GDM1 (cell line): ENCODE measurements at regions not wholly inside any gene's neighbourhood (a gene's known extent, or its start where the extent isn't known, plus 50 kb on each side); places are given as distances from the start of the nearest gene placed in this dataset.
"Not testable (repeated sequence)": the region's sequence is repeated elsewhere in the genome, so short reads cannot be mapped to it uniquely, and the experiment has no call there.

Experiments
- DNase-seq: peaks from one replicate; lab custom pipeline; 2025; lab: John Stamatoyannopoulos, UW

DNA sequence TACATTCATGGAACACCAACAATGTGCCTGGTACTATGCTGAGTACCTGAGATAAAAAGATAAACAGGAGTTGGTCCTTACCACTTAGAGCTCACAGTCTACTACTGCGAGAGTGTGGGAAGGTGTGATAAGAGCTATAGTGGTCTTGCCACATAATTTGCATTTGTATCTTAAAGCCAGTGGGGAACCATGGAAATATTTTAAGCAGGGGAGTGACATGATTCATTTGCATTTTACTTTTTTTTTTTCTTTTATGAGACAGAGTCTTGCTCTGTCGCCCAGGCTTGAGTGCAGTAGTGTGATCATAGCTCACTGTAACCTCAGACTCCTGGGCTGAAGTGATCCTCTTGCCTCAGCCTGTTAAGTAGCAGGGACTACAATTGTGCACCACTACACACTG is 53.6 kb downstream of the SRGAP2 start:
- not testable (repeated sequence) for DNase-seq

DNA sequence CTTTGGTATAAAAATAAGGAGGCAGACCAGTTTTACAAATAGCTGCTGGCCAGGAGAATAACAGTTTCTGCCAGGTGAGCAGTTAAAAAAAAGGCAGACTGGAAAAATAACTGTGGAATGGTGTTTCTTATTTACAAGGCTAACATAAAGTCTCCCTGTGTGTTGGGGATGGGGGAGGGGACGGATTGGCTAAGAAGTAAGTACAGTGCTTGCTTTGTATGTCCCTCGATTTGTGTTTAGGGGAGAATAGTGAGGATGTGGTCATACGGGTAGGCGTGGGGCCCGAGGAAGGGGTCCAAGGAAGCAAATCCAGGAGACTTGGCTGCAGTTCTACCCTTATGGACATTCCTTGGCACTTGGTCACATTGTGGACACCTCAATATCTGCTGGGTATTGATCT is 58.1 kb downstream of the SRGAP2 start:
- DNase-seq: not testable (repeated sequence)

DNA sequence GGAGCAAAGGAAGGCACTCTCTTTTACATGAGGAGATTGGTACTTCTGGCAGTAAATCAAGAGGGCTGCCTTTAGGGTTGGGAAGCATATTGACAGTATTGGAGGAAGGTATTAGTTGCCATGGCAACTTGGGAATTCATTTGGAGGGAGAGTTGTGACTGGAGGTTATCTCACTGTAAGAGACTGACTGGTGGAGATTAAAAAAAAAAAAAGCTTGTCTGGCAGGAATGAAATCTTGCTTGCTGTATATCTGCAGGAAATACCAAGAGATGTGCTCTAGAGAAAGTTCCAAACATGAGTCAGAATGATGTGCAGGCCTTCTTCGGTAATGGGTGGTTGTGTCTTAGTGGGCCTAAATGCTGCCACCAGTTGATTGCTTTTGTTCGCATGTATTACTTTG is 59.1 kb downstream of the SRGAP2 start:
- not testable (repeated sequence) for DNase-seq

DNA sequence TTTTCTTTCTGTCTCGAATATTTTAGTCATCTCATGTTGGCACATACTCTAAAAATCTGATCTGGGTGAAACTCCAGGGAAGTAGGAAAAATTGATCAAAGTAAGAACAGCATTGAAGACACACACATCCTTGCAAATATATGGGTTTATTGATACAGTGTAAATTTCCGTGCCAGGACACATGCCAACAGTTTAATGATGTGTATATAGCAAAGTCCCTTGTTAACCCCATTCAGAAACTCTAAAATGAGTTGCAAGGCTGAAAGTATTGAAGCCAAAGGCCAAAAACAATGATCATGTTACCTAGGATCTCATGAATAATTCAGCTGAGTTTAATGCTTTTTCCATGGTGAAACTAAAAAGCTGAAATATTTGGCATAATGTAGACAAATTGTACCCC is 61.6 kb downstream of the SRGAP2 start:
- DNase-seq: not testable (repeated sequence)

DNA sequence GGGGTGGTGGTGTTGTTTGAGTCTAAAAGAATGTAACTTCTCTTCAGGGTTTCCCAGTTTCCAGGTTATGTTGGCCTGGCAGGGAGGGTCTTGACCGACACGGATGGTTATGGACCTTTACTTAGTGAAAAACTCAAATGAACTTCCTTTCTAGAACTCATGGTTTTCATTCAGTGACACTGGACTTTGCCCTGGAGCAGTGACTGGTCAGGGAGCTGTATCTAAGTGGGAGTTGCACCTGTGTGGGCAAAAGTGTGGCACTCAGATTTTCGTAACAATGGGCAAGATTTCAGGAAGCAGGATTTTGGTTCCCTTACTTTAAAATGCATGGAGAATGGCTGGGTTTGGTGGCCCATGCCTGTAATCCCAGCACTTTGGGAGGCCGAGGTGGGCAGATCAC is 67.8 kb downstream of the SRGAP2 start:
- DNase-seq: not testable (repeated sequence)

DNA sequence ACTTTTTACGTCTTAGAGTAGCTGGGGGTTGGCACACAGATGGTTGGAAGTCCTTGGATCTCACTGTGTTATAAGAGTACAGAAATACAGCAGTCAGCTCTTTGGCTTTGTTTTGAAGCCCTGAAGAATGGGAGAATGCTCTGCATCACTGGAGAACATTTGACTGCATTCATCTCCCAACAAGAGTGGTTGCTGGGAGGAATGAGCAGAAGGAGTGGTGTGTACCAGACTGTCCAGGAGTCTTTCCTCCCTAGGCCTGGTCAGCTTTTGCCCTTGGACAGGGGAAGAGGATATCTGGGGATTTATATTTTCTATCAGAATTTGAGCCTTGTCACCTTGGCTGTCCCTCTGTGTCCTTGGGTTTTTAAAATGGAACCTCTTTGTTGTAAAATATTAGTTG is 69.8 kb downstream of the SRGAP2 start:
- DNase-seq: not testable (repeated sequence)

DNA sequence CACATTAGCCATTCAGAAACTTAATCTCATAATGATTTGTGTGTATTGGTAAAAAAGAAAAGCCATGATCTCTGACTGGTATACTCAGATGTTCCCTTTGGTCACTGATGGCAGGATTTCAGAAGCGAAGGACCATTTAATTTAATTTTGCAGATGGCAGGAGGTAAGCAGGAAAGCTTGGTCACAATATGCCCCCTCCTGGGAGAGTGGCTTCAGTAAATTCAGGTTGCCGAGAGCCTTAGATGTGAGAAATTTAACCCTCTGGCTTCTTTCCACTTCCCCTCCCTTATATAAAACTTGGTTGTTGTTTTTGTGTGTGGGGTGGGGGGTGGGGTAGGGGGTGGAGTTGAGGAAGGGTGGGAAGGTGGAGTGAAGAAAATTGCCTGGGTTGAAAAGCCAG is 72.8 kb downstream of the SRGAP2 start:
- not testable (repeated sequence) for DNase-seq

DNA sequence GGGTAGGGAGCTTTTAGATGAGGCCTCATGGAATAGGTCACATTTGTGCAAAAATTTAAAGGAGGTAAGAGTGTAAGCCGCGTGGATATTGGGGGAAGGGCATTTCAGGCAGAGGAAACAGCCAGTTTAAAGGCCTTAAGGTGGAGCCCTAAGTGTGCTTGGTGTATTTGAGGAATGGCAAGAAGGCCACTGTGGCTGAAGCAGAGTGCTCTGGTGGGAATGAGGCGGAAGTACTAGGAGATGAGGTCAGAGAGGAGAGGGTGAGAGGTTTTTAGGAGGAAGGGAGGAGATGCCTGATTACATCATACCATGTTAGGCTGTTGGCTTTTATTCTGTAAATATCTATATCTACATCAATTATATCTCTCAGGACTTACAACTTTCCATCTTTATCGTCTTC is 75.3 kb downstream of the SRGAP2 start:
- DNase-seq: not testable (repeated sequence)

DNA sequence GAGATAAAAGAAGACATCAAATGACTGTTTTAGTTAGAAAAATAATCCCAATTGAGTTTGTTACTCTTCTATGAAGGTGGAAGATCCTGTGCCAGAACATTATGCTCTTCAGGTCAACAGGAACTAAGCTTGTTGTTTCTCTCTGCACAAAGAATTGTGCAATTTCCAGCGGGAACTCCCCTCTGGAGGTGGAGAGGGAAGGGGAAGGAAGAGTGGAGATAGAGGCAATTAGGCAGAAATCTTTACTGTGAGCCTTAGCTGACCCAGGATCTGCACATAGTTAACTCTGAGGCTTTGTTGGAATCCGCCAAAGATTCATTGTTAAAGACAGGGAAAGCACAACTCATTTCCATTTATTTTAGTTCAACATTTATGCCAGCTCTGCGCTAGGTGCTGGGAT is 77.3 kb downstream of the SRGAP2 start:
- not testable (repeated sequence) for DNase-seq

DNA sequence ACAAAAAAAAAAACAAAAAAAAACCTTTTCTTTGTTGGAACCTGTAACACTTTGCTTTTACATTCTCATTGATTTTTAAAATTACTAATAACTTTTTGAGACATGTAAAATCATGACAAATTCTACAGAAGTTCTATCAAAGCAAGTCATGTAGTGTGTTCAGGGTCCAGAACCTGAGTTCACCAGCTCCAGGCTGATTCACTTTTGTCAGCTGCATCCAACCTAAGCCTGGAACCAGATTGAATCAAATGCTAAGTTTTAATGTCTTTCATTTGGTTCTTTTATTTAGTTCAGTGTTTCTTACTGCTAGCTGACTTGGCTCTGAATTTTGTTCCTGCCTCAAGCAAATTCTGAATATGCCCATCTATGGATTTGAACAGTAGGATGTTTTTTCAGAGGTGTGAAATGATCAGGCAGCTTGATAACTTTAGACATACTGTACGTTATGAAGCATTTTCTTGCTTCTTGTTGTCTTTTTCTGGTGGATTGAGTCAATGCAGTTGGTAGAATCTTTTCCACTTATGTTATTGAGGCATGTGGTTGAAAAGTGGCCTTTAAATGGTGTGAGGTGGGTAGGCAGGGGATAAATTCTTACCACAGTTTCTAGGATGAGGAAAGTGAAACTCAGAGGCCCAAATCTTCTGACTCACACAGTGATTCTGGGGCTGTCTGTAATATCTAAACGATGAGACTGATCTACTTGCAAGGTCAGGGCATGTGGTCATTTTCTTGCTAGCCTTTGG is 78.7 kb downstream of the SRGAP2 start:
- DNase-seq: not testable (repeated sequence)

DNA sequence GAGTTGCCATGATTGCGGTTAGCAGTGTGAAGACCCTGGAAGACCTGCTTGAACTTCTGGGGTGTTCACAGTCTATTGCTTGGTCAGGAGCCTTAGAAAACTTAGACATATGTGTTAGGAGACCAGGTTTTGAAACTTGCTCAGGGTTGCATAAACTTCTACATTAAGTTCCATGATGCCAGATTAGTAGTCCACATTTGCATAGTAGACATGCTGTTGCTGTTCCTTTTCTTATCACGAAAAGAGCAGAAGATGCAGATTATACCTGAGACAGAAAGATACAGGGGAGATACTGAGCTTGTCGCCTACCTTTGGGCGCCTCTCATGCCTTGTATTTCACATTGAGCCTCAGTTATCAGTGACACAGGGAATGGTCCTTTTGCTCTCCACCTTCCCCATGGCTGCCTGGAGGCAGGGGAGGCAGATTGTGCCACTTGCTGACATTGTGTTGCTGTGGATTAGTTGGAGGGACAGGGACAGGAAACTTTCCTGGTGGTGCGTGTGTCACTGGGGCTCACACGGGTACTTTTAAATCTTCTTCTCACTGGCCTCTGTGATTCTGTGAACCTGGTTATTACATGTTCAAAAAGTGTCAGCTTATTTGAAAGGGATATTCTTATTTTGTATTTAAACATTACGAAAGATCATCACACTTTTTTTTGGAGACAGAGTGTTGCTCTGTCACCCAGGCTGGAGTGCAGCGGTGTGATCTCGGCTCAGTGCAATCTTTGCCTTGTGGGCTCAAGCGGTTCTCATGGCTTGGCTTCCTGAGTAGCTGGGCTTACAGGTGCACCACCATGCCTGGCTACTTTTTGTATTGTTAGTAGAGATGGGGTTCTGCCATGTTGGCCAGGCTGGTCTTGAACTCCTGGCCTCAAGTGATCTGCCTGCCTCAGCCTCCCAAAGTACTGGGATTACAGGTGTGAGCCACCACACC is 82.0 kb downstream of the SRGAP2 start:
- DNase-seq: not testable (repeated sequence)

DNA sequence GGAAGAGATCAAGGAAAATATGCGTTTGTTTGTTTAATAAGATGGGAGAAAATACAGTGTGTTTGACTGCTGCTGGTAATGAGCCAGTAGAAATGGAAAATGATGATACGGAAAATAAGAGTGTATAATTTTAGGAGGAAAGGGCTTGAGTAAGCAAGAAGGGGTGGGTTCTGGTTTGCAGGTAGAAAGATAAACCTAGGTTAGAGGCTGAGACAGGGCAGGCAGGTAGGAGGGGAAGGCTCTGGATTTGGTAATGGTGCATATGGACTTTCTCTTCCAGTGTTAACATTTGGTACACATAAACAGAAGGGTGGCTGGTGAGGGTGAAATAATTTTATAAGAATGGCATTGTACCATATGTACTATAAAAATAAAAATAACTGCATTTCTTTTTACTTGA is 84.4 kb downstream of the SRGAP2 start:
- not testable (repeated sequence) for DNase-seq

DNA sequence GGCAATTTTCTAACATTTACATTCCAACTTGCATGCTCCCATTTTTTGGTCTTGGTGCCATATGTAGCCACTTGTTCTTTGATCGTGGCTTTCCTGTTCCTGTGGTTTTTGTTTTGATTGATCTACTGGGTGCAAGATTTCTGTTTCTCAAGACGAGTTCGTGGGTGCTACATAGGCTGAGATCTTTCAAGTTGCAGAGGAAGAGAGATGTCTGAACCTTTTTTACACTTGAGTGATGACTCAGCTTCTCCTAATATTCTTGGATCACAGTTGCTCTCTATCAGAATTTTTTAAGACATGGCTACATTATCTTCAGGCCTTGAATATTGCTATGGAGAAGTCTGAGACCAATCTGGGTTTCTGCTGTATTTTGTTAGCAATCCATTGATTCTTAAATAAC is 85.1 kb downstream of the SRGAP2 start:
- not testable (repeated sequence) for DNase-seq

DNA sequence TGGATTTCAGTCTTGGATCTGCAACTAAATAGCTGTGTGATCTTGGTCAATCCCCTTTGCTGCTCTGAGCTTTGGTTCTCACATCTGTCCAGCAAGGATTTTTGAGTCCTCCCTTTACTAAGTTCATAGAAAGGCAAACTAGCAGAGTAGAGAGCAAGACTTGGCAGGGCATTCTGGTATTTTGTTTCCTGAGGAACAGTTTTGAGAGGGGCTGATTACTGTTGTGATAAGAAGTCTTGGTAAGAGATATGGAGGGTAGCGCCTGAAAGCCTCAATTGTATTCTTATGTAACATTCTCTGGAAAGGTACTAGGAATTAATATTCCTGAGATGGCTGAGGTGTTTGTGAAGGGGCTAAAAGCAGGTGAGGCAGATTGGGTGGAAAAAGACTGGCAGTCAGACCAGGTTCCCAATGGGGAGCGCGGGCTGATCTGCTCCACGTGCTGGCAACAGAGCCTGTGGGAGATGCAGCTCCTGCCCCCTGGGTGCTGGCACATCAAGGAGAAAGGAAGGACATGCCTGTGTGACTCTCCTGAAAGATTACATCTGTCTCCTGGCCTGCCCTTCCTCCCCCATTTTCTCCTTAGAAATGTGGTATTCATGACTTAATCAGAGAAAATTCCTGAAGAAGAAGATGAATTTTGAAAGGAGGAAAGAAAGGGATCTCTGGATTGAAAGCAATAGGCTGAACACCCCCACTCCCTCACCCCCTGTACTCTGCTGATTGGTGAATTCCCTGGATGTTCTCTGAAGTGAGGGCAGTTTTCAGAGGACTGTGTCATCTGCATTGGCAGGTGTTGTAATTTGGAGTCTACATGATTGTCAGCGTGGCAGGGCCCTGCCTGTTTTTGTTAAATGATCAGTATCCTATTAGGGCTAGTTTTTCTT is 94.0 kb downstream of the SRGAP2 start:
- DNase-seq: not testable (repeated sequence)

DNA sequence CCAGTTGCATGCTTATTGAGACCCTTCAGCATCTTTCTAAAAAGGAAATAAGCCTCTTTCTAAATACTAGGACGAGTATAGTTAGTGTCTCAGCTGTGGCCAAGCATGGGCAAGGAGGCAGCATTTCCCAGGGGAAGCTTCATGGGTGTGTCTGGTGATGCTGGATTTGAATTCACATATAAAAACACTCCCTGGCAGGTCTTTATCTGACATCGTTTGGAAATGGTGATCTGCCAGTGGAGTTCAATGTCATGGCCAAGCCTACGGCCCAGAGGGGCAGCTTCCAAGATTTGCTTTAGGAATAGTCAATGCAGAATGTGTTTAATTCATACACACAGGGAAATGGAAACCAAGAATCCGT is 94.7 kb downstream of the SRGAP2 start:
- not testable (repeated sequence) for DNase-seq

DNA sequence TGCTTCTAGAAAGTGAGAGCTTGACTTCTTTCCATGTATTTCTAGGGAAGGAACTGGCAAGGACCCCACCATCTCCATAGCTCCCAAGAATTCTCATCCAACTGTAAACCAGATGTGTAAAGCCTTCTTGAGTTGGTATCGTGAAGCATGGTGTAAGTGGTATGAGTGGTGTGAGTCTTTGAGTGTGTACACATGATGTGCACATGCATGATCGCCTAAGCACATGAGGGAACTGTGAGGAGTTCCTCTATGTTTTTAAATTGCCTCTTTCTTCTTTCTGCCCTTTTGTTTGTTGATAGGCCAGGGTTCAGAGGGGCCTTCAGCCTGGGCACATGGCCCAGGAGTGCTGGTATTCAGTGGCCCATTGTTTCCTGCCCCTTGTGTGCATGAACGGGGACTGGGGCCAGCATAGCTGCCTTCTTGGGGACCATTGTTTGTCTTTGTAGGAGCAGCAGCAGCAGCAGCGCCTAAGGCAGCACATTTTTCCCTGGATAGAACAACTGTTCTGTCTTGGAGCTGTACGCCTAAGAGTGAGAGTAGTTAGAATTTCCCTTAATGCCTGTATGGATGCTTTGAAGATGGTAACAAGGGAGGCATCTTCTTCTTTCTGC is 95.9 kb downstream of the SRGAP2 start:
- not testable (repeated sequence) for DNase-seq

DNA sequence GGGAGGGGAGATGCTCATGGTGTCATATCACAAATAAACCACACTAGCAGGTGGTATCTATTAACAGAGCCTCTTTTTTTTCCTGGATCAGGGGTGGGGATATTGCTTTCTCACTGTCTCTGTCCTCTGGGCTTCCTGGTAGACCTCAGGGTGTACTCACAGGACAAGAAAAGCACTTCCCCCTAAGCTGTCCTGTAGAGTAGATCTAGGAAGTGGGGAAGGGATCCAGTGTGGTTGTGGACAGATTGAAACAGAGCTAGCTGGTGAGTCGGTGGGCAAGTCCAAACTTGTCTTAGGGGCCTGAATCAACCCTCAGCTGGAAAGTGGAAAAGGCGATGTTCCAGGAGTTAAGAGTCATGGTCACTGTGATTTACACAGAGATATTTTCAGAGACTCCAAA is 96.6 kb downstream of the SRGAP2 start:
- not testable (repeated sequence) for DNase-seq

DNA sequence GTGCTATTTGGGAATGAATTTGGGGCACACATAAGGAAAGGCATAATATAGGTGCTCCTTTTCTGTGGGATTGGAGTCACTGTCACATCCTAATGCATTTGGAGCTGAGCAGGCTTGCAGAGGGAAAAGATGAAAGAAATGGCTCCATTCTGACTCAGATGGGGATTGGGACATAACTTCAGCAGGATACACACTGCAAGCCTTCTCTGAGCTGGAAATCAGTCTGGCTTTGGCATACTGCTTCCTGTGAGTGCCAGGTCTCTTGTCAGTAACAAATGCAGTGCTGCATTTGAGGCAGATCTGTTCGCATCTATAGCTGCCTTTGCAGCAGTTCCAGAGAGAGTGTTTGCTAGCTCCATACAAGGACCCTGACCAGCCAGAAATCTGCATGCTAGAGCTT is 98.7 kb downstream of the SRGAP2 start:
- DNase-seq: not testable (repeated sequence)

DNA sequence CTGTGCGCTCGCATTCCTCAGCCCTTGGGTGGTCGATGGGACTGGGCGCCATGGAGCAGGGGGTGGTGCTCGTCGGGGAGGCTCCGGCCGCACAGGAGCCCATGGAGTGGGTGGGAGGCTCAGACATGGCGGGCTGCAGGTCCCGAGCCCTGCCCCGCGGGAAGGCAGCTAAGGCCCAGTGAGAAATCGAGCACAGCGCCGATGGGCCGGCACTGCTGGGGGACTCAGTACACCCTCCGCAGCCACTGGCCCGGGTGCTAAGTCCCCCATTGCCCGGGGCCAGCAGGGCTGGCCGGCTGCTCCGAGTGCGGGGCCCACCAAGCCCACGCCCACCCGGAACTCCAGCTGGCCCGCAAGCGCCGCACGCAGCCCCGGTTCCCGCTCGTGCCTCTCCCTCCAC is 104.1 kb downstream of the SRGAP2 start:
- DNase-seq: not testable (repeated sequence)

DNA sequence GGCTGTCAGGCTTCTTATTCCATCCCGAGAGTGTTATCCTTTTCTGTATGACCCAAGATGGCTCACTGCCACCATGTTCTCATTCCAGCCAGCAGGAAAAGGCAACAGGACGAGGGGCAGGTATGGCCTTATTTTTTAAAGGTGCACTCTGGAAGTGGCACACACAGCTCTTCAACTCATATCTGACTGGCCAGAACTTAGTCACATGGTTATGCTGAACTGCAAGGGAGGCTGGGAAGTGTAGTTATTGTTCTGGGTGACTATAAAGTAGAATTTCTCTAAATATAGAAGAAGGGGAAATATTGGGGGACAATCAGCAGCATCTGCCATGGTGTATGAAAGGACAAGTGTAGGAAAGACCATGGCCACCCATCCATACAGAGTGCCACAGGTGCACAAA is 107.6 kb downstream of the SRGAP2 start:
- not testable (repeated sequence) for DNase-seq

DNA sequence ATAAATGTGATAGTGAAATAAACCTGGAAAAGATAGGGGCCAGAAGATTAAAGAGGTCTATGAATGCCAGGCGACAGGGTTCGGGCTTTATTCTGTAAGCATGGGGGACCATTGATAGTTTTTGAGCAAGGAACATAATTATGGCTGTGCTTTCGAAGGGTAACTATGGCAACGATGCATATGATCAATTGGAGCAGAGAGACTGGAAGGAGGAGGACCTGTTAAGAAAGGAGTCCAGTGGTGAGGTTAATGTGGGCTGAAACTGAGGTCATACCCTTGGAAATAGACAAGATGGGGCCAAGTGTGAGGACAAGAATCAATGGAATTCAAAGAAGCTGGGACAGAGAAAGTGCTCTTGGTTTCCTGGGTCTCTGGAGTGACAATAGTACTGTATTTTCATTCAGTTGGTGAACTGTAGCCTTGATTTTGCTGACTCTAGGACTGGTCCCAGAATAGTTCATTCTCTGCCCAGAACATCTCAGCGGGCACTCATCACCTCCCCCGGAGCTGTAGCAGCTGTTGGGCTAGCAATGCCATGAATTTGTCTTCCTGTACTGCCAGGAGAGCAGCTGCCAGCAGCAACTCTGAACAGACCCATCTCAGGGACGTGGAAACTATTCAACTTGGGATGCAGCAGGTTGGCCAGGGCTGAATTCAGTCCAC is 108.4 kb downstream of the SRGAP2 start:
- DNase-seq: not testable (repeated sequence)
